Neural cell (in vitro differentiated cells): ENCODE measurements at regions not wholly inside any gene's neighbourhood (a gene's known extent, or its start where the extent isn't known, plus 50 kb on each side); places are given as distances from the start of the nearest gene placed in this dataset.

Source experiments
- H2AFZ ChIP-seq: fragments of 200-600, 300-800 bp; sonication (generic), shearing (Covaris generic); 2 replicates; pipeline ENCODE4 v1.6.0; 2014; ENCODE audit warnings: low read depth, mild to moderate bottlenecking, antibody characterized with exemption, low read length, moderate library complexity
- H3F3A ChIP-seq: fragments of 200-600 bp; shearing (Covaris generic); 2 replicates; pipeline ENCODE4 v1.6.1; 2016; ENCODE audit warnings: mild to moderate bottlenecking, moderate library complexity, mixed read lengths, antibody characterized with exemption, low read length; ENCODE audit not compliant: insufficient read depth, poor library complexity, severe bottlenecking
- H3K27ac ChIP-seq: fragments of 200-600, 300-800 bp; sonication (generic), shearing (Covaris generic); 2 replicates; pipeline ENCODE4 v1.5.1; 2014; ENCODE audit warnings: mild to moderate bottlenecking, low read length, moderate library complexity
- H3K27me3 ChIP-seq: fragments of 300-800, 200-600 bp; sonication (generic), shearing (Covaris generic); 2 replicates; pipeline ENCODE4 v1.6.0; 2014; ENCODE audit warnings: mild to moderate bottlenecking, low read depth, low read length, moderate library complexity; ENCODE audit not compliant: insufficient read depth
- H3K36me3 ChIP-seq: fragments of 300-800, 200-600 bp; sonication (generic), shearing (Covaris generic); 2 replicates; pipeline ENCODE4 v1.5.1; 2014; ENCODE audit warnings: mild to moderate bottlenecking, antibody characterized with exemption, low read length, moderate library complexity; ENCODE audit not compliant: insufficient read depth
- H3K4me2 ChIP-seq: fragments of 300-800, 200-600 bp; sonication (generic), shearing (Covaris generic); 2 replicates; pipeline ENCODE4 v1.6.0; 2014; ENCODE audit warnings: mild to moderate bottlenecking, low read length
- H3K4me3 ChIP-seq: fragments of 300-800, 200-600 bp; sonication (generic), shearing (Covaris generic); 2 replicates; pipeline ENCODE4 v1.5.1; 2014; ENCODE audit warnings: mild to moderate bottlenecking, low read length, moderate library complexity
- H3K79me2 ChIP-seq: fragments of 200-600 bp; shearing (Covaris generic); replicated peaks from 2 replicates; pipeline ENCODE4 v1.6.0; 2014; ENCODE audit warnings: mild to moderate bottlenecking, low read length, moderate library complexity; ENCODE audit not compliant: insufficient read depth
- H3K9ac ChIP-seq: fragments of 300-800, 200-600 bp; sonication (generic), shearing (Covaris generic); 2 replicates; pipeline ENCODE4 v1.6.1; 2016; ENCODE audit warnings: mild to moderate bottlenecking, low read length, mixed read lengths
- H3K9me2 ChIP-seq: fragments of 200-600 bp; shearing (Covaris generic); 2 replicates; pipeline ENCODE4 v1.6.1; 2016; ENCODE audit warnings: mild to moderate bottlenecking, low read length, mixed read lengths; ENCODE audit not compliant: insufficient read depth
- H3K9me3 ChIP-seq: fragments of 200-600, 300-800 bp; sonication (generic), shearing (Covaris generic); 2 replicates; pipeline ENCODE4 v1.6.1; 2016; ENCODE audit warnings: mild to moderate bottlenecking, mixed run types, low read length, moderate library complexity, mixed read lengths
- H4K20me1 ChIP-seq: fragments of 200-600 bp; shearing (Covaris generic); 2 replicates; pipeline ENCODE4 v1.6.1; 2016; ENCODE audit warnings: mild to moderate bottlenecking, mixed run types; ENCODE audit not compliant: insufficient read depth
- CTCF ChIP-seq: fragments of 450-650 bp; IDR thresholded peaks from 2 replicates; pipeline ENCODE4 v1.5.1; 2014; ENCODE audit warnings: antibody characterized with exemption, mild to moderate bottlenecking, moderate library complexity; ENCODE audit not compliant: poor library complexity, severe bottlenecking
- EP300 ChIP-seq: fragments of 450-650 bp; conservative IDR thresholded peaks from 2 replicates; pipeline ENCODE4 v1.6.1; 2014; ENCODE audit warnings: antibody characterized with exemption, mild to moderate bottlenecking, moderate library complexity; ENCODE audit not compliant: poor library complexity, severe bottlenecking
- EZH2 ChIP-seq: fragments of 200-600, 300-800 bp; shearing (Covaris generic), sonication (generic); IDR thresholded peaks from 2 replicates; pipeline ENCODE4 v1.6.1; 2014; ENCODE audit warnings: antibody characterized with exemption, low read length, borderline replicate concordance, mild to moderate bottlenecking; ENCODE audit not compliant: insufficient read depth, poor library complexity, severe bottlenecking
- MXI1 ChIP-seq: fragments of 450-650 bp; conservative IDR thresholded peaks from 2 replicates; pipeline ENCODE4 v1.6.1; 2014; ENCODE audit warnings: antibody characterized with exemption, mild to moderate bottlenecking; ENCODE audit not compliant: poor library complexity, severe bottlenecking
- POLR2AphosphoS5 ChIP-seq: IDR thresholded peaks from 2 replicates; pipeline ENCODE4 v1.6.1; 2012
- RAD21 ChIP-seq: fragments of 450-650 bp; conservative IDR thresholded peaks from 2 replicates; pipeline ENCODE4 v1.6.1; 2014; ENCODE audit warnings: antibody characterized with exemption, mild to moderate bottlenecking, moderate library complexity
- REST ChIP-seq: IDR thresholded peaks from 2 replicates; pipeline ENCODE4 v1.6.1; 2012; ENCODE audit warnings: borderline replicate concordance
- SMC3 ChIP-seq: fragments of 450-650 bp; conservative IDR thresholded peaks from 2 replicates; pipeline ENCODE4 v1.6.1; 2014; ENCODE audit warnings: antibody characterized with exemption, mild to moderate bottlenecking, moderate library complexity; ENCODE audit not compliant: poor library complexity
- TAF1 ChIP-seq: IDR thresholded peaks from 2 replicates; pipeline ENCODE4 v1.6.1; 2012; ENCODE audit warnings: low read depth

GRCh38 chr11:28704801-28705200 lies 596.6 kb downstream of the METTL15 start:
- Histone ChIP-seq H3K4me3 (no peak overlapping the region), H3F3A (no peaks in the 10 kb centered on the region), H2AFZ (no peak overlapping the region), H3K36me3 (no peaks in the 10 kb centered on the region), H3K9ac (no peak overlapping the region), H3K27ac (no peak overlapping the region), H4K20me1 (no peaks in the 10 kb centered on the region), H3K79me2 (no peaks in the 10 kb centered on the region), H3K9me2 (no peaks in the 10 kb centered on the region), H3K4me2 (no peak overlapping the region), H3K9me3 (no peaks in the 10 kb centered on the region), H3K27me3 (no peaks in the 10 kb centered on the region)
- TF ChIP-seq RAD21, result no peak
- TF ChIP-seq POLR2AphosphoS5, result no peak
- TF ChIP-seq SMC3, result no peak
- TF ChIP-seq EZH2, result no peak
- no peak for TF ChIP-seq REST
- TF ChIP-seq EP300, result no peak
- no peak for TF ChIP-seq CTCF
- no peak for TF ChIP-seq TAF1
- no peak for TF ChIP-seq MXI1

GRCh38 chr11:28703371-28703770 lies 595.2 kb downstream of the METTL15 start:
- Histone ChIP-seq H3K9me3 (no peaks in the 10 kb centered on the region), H3K9ac (no peak overlapping the region), H3K4me3 (no peak overlapping the region), H3K9me2 (no peaks in the 10 kb centered on the region), H3K27ac (no peak overlapping the region), H3K79me2 (no peaks in the 10 kb centered on the region), H3K27me3 (no peaks in the 10 kb centered on the region), H4K20me1 (no peaks in the 10 kb centered on the region), H3F3A (no peaks in the 10 kb centered on the region), H3K36me3 (no peaks in the 10 kb centered on the region), H2AFZ (no peak overlapping the region), H3K4me2 (no peak overlapping the region)
- no peak for TF ChIP-seq CTCF
- no peak for TF ChIP-seq EP300
